Prostate gland (tissue), 2 donors: ENCODE measurements at regions not wholly inside any gene's neighbourhood (a gene's known extent, or its start where the extent isn't known, plus 50 kb on each side); places are given as distances from the start of the nearest gene placed in this dataset.

ENCODE experiments used
- POLR2A ChIP-seq: fragments of 450-650 bp; IDR thresholded peaks from one replicate; pipeline ENCODE4 v1.6.1; 2016; ENCODE audit warnings: antibody characterized with exemption, mild to moderate bottlenecking
- POLR2AphosphoS5 ChIP-seq: sonication (generic); formaldehyde crosslinking; IDR thresholded peaks from one replicate; pipeline ENCODE4 v1.6.1; 2017; ENCODE audit warnings: antibody characterized with exemption
- TF ChIP-seq, protein P1 (sequence below), 4 experiments: fragments of 200-600 bp in 2 of 4; fragments of 450-650 bp in 2 of 4; sonication (generic) in 2 of 4; IDR thresholded peaks; 1 replicate in 3 of 4; 2 replicates in 1 of 4; pipeline ENCODE4 v1.5.1; 2016 to 2019; ENCODE audit warnings: antibody characterized with exemption in 4 of 4, mild to moderate bottlenecking in 2 of 4, moderate library complexity in 2 of 4

DNA sequence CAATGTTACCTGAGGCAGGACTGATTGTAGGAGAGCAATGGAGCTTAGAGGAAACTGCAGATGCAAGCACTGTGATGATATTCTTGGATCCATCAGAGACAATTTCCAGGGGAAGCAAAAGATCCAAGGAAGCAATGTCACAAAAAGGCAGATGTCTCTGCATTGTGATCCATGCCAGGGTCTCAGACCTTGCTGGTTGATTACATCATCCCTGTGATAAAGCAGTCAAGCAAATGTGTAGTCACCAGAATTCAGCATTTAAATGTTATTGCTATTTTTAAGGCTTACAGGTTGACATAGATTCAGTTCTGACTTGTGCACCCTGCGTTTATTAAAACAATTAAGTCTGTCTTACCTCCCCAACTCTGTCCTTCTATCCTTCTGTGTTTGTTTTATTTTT, 56.8 kb upstream of the CCDC85A start:
- TF ChIP-seq, protein P1, sequence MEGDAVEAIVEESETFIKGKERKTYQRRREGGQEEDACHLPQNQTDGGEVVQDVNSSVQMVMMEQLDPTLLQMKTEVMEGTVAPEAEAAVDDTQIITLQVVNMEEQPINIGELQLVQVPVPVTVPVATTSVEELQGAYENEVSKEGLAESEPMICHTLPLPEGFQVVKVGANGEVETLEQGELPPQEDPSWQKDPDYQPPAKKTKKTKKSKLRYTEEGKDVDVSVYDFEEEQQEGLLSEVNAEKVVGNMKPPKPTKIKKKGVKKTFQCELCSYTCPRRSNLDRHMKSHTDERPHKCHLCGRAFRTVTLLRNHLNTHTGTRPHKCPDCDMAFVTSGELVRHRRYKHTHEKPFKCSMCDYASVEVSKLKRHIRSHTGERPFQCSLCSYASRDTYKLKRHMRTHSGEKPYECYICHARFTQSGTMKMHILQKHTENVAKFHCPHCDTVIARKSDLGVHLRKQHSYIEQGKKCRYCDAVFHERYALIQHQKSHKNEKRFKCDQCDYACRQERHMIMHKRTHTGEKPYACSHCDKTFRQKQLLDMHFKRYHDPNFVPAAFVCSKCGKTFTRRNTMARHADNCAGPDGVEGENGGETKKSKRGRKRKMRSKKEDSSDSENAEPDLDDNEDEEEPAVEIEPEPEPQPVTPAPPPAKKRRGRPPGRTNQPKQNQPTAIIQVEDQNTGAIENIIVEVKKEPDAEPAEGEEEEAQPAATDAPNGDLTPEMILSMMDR (IDR thresholded peaks at IDR 0.05) = no peak
- no peak for TF ChIP-seq POLR2AphosphoS5
- TF ChIP-seq POLR2A = no peak
